Muscle of back (tissue), 3 donors: ENCODE measurements at regions not wholly inside any gene's neighbourhood (a gene's known extent, or its start where the extent isn't known, plus 50 kb on each side); places are given as distances from the start of the nearest gene placed in this dataset.
"Not testable (repeated sequence)": the region's sequence is repeated elsewhere in the genome, so short reads cannot be mapped to it uniquely, and the experiment has no call there.

Experiments used
- DNase-seq, 3 donors: peaks; one replicate each; pipeline versions ENCODE4 v3.0.0 to v3.0.0-alpha.2; 2013

DNA sequence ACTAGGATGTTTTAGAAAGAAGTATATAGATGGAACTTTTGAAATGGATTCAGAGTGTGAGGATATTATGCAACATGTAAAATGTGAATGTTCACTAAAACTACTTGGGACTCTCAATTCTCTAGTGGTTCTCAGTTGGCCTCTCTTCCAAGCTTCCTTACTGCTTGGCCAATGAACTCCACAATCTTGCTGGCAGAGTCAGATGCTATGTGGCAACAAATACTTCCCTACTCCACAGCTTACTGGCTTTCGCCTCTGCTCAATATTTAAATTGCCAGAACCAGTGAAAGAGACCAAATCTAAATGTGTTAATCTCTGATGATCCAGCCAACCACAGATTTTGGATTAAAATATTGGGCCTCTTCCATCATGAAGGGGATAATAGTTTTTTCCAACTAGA is 138.4 kb downstream of the HTR1B start:
- DNase-seq, result peak; percentile 38 to 72 (median 57)

DNA sequence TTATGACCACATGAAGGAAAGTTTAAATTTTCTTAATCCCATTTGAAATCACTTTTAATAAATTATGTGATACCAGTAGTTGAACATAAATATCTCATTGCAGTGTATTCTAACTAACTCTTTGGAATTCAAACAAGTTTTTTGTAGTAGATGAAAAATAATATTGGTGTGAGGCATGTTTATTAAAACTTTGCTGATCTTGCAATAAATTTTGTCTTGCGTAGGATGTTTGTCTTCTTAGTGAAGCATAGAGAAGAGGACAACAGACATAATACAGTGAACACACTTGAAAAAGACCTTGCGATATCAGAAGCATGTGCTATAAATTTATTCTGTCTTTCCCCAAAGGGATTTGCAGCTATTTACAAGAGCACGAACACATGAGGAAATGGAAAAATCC is 140.7 kb downstream of the HTR1B start:
- no peak for DNase-seq

DNA sequence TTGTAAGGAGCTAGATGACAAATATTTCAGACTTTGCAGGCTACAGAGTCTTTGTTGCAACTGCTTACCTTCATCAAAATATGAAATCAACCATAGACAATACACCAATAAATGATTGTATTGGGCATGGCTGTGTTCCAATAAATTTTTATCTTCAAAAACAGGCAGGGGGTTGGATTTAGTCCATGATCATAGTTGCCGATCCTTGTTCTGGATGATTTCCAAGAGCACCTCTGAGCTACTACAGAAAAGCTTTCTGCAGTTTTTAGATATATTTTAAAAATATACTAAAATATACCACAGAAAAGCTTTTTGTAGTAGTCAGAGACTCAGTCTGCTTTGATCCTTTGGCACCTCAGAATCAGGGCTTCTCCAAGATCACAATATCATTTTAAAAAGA is 145.0 kb downstream of the HTR1B start:
- no peak for DNase-seq

DNA sequence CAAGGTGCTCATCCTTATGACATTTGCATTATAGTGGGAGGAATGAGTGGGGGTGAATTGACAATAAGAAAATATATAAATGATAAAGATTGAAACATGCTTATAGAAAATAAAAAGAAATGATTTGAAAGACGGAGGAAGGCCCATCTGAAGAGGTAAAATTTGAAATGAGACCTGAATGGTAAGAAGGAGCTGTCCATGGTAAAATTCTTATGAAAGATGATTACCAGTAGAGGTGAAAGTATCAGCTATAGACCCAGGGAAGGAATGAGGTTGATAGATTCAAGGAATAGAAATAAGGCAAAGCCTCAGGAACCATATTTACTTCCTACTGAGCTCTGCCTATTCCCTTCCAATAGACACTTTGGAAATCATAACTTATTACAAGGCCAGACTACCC is 149.7 kb downstream of the HTR1B start:
- DNase-seq, result no peak

DNA sequence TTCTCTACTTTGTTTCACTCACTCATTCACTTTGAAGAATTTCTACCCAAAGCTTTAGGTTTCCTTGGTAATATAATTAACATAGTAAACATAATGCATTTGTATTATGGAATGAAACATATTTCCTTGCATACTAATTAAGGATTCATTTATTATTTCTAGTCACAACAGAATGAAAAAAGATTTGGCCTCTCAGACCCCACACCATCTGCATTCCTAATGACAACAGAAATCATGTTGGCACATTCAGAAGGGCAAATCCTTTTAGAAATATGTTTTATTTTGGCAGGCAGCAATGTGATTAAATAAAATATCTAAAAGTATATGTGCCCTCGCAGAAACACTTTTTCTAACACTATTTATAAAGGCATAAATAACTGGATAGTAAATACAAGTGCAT is 163.4 kb downstream of the HTR1B start:
- DNase-seq, result no peak

DNA sequence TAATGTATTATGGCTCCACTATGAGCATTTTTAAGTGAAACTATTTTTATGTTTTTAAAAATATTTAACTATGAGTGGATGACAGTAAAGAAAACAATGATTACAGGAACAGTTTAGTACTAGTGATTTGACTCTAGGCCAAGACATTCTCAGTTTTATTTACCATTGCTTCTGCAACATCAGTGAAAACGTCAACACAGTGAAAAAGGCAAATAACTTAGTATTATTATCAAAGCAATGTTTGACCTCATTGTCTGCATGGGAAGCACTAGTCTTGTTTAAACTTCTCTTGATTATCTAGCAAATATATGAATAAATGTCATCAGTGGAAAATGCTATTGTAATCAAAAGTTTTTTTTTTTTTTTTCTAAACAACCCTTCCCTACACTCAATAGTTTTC is 165.0 kb downstream of the HTR1B start:
- DNase-seq, result no peak

DNA sequence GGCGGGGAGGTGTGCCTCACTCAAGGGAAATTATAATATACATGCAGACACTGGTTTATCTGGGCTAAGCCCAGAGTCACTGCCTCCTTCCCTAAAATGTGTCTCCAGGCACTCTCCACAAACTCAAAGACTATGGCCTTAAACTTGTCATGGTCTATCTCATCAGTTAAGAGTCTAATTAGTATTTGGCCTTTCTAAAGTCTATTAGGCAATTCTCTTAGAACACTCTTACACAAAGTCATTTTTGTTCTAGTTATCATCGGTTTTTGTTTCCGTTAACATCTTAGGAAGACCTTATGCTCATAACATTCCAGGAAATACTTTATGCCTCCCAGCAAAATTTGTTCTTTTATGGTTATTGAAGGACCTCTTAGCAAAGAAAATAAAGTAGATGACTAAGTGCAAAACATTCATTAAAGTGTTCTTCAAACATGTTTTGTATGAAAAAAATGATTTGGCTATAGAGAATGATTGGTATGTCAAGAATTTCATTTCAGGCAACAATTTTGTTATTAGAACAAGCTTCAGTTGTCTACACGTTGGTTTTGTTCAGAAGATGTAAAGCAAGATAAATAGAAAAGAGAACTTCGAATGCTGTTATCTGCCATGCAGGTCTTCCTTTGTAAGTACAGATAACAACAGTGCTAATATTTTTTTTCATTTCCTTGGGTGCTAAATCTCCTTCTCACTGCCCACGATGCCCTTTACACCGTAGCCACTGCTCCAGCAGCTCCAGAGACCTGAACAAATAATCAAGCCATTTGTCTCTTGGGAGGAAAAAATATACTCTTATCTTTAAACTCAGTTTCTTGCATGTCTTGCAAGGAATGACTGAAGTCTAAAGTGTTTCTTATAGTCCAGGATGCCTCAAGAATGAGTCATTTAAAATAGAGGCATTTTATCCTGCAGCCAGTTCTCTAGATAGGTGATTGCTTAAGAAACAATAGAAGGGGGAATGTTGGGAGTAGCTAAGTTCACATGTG is 170.4 kb downstream of the HTR1B start:
- DNase-seq, result peak in 1 of 3 donors; percentile 78

DNA sequence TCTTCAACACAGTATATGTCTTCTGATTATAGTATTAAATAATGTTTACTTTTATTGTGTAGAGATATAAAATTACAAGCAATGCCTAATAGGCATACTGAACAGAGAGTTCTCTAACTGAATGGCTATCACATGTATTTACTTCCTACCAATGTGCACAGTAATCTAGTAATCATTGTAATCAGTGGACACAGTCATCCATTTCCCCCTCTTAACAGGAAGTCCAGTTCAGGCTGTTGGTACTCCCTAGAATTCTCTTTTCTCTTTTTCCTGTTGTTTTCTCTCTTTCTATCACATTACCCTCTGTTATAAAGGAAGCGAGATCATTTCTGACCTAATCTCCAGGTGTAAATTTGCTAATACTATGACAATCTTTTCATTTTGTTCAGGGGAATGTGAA is 172.5 kb downstream of the HTR1B start:
- DNase-seq, result no peak

DNA sequence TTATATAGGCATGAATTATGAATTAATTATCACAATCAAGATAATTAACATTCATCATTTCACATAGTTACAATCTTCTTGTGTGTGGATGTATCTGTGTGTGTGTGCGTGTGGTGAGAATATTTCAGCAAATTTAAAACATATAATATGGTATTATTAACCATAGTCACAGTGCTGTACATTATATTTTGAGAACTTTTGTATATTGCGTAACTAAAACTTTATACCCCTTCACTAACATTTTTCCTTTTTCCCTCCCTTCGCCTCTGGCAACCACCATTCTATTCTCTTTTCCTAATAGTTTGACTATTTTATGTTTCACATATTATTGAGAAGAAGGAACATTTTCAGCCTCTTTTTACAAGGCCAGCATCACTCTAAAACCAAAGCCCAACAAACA is 176.8 kb downstream of the HTR1B start:
- no peak for DNase-seq

DNA sequence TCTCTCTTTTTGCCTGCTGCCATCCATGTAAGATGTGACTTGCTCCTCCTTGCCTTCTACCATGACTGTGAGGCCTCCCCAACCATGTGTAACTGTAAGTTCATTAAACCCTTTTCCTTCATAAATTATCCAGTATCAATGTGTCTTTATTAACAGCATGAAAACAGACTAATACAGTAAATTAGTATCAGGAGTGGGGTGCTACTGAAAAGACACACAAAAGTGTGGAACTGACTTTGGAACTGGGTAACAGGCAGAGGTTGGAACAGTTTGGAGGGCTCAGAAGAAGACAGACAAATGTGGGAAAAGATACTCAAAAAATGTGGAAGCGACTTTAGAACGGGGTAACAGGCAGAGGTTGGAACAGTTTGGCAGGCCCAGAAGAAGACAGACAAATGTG is 189.4 kb downstream of the HTR1B start:
- no peak for DNase-seq

DNA sequence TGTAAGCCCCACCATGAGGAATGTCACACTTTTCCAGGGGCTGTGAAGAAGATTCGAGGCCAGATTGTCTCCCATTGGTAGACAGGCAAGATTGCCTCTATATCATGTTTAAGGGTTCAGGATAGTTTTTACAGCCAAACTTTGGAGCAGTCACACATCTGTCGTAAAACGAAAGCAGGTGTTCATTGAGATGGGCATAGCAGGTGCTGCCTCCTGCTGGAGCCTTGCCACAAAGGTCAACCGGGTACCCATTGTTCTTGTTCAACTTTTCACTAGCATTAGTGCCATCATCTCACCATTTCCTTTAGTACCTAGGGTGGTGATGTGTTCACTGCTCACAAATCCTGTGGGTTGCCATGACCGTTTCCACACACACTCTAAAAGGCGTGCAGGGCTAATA is 198.3 kb downstream of the HTR1B start:
- no peak for DNase-seq

DNA sequence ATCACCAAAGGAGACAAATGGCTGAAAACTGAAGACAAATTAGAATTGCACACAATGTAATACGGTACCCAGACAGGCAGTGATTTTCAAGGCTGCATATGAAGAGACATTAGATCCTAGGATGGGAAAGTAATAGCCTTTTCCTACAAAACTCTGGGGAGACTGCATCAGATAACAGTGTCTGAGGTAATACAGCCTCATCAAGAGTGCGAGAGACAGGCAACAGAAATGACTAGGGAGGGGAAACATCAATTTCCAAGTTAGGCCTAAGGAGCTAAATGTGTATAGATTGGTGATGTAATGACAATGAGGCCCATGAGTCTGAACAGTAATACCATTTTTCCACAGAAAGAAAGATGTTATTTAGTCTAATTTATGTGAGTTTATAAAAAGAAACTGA is 200.3 kb downstream of the HTR1B start:
- DNase-seq, result peak in 1 of 3 donors; percentile 1

DNA sequence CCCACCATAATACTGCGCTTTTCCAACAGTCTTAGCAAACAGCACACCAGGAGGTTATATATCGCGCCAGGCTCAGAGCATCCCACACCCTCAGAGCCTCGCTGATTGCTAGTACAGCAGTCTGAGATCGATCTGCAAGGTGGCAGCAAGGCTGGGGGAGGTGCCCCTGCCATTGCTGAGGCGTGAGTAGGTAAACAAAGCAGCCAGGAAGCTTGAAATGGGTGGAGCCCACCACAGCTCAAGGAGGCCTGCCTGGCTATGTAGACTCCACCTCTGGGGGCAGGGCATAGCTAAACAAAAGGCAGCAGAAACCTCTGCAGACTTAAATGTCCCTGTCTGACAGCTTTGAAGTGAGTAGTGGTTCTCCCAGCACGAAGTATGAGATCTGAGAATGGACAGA is 211.5 kb downstream of the HTR1B start:
- DNase-seq, result not testable (repeated sequence)

DNA sequence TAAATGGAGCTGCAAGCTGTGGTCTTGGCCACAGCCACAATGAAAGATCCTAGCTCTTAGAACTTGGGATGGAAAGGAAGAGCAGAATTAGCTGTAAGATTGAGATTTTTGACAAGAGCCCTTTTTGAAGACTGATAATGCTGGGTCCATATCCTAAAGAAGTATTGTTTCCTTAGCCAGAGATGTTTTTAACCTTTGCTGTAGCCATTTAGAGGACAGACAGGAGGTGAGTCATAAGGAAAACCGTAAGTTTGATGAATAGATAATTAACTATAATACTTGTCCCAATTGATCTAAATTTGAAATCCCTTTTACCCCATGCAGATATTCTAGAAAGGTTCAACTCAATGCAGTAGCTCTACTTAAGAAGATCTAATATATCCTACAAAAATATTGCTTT is 213.7 kb downstream of the HTR1B start:
- no peak for DNase-seq

DNA sequence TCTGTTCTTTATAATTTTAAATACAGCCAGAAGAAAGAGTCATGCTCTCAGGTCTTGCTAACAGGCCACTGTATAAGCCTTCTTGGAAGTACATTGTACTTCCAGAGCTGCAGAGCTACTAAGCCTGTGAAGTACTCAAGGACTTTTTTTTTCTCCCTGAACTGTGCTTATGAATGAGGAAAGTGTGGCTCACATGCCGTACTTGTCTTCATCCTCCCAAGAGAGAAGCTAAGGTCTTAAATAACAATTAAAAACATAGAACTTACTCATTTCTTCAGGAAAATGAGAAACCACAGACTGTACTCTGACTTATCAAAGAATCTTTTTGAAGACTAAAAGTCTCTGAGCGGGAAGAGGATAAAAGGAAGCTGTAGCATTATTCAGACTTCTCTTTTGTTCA is 218.3 kb downstream of the HTR1B start:
- no peak for DNase-seq

DNA sequence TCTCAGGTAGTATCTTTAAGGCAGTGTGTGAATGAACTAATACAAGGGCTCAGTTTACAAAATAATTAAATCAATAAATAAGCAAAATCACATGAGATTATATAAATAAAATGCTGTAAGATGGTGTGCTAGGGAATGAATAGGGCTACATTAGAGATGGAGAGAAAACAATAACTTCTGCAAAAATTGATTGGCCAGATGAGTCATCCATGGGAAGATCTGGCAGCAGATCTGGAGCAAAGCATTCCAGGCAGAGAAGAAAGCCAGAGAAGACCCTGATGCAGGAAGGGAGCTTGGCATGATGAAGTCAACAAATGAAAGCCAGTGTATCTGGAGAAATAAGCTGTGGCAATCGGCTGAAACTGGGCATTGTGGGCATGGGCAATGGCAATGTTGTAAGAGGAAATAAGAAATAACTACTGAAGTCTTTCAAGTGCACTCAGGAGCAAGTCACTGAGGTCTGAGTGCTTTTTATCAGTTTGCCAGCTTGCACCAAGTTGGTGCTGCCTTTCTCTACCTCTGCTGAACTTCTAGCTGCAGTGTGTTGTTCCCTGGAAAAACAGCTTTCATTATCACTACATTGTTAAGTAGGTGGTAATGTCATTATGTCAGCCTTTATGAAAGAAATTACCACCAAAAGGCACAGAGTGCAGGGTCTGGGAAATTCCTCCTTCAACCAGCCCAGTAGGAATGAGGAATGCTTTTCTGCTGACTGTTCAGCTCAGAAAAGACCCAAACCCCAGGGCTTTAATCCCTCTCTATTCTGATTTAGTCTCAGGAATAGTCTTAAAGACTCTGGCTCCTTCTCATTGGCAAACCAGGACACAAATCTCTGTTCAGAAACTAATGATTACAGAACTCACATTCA is 231.6 kb downstream of the HTR1B start:
- no peak for DNase-seq

DNA sequence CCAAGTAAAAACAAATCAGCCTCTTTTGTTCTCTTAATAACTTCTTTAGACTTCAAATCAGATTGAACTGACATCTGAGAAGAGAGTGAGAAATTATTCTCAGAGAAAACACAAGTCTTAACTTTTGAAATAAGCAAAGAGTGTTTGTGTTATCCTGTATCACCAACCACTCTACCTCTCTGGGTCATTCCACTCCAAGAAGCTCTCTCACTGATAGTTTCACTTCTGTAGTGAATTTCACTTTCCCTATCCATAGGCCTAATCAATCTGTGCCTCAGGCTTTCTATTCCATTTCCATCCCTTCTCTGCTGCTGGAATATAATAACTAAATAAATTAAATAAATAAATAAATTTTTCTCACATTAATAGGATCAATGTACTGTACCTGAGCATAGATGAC is 235.0 kb downstream of the HTR1B start:
- DNase-seq, result no peak

DNA sequence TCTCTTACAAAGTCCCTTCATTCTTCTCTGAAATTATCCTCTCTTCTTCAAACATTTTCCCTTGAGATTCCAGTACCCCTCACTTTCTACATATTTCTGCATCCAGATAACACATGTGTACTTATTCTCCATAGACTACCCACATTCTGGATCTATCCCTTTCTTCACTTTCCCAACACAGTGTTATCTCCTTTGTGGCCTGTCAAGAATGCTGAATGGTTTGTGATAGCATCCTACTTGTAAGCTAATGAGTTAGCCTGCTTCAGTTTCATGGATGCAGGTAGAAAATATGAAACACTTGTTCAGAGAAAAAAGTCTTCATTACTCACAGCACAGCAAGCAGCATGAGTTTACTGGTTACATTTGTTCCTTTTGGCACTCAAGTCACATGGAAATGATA is 245.4 kb downstream of the HTR1B start:
- DNase-seq, result no peak

DNA sequence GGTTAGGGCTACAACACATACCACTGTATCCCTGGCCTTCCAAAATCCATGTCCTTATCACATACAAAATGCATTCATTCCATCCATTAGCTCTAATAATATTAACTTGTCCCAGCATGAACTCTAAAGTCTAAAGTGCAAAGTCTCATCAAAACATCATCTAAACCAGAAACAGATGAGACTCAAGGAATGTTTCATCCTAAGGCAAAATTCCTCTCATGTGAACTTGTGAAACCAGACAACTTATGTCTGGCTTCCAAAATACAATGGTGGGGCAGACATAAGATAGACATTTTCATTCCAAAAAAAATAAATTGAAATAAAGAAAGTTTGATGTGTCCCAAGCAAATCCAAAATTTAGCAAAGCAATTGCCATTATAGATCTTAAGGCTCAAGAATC is 257.4 kb downstream of the HTR1B start:
- DNase-seq, result no peak

DNA sequence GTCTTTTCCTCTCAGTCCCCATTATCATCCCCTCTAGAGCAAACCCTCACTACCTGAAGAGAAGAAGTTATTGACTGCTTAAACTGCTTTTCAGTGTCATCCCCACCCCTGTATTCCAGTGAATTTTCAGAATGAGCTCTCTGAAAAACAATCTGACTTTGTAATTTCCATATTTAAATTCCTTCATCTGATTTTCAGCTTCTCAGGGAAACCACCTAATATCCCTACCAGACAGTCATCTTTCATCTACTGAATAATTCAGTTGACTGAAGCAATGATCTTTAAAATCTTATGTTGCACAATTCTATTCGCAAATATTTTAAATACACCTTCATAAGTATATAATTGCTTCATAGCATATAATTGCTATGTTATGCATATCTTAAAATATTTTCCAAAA is 258.7 kb downstream of the HTR1B start:
- DNase-seq, result no peak

DNA sequence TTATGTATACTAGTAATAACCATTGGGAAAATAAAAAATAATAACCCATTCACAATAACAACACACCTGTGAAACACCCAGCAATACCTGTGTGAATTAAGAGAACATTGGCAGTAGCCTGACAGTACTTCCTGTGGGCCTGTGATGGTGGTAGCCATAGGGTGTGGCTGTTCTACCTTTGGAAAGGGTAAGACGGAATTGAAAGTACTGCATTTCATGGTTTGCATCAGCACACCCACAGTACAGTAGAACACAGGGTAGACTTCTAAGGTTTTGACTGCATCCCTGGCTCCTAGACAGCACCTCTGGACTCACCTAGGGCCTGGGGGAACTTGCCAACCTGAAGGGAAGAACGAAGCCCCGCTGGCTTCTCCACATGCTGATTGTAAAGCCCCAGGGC is 279.8 kb downstream of the HTR1B start:
- DNase-seq, result no peak

DNA sequence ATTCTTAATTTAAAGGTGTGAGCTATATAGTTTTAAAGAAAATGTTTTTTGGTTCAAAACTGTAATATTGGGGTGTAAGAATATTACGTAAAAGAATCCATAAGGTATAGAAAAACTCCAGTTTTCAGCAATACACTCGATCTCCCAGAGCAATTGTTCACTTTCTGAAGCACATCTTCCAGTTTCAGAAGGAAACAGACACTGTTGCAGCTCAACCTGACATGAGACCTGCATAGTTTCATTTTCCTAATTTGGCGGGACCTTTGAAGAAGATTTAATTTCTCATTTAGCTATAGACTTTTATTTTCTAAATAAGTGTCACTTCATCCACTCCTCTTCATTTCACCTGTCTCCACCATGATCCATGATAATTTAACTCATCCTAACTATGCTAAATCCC is 281.5 kb downstream of the HTR1B start:
- no peak for DNase-seq

DNA sequence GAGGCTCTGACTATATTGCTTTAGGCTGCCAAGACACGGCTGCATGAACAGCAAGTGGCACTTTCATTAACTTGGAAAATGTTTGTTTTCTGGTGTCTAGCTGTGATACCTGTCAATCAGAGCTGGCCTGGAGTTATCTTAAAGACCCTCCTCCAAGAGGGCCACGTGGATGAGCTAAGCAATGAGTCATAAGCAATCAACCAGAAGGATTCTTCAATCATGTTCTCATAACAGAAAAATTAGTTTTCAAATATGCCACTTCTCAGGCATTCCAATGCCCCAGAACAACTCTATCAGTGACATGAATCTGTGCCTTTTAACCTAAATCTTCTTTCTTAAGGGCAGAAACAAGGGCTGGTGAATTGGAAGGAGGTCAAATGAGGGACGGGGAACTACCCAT is 283.0 kb downstream of the HTR1B start:
- no peak for DNase-seq
